Fibroblast of peridontal ligament (primary cell): ENCODE measurements at regions not wholly inside any gene's neighbourhood (a gene's known extent, or its start where the extent isn't known, plus 50 kb on each side); places are given as distances from the start of the nearest gene placed in this dataset.
"Not testable (repeated sequence)": the region's sequence is repeated elsewhere in the genome, so short reads cannot be mapped to it uniquely, and the experiment has no call there.

Experiments used
- DNase-seq: peaks from one replicate; pipeline ENCODE4 v3.0.0-alpha.2; 2010; ENCODE audit errors: extremely low read depth

DNA sequence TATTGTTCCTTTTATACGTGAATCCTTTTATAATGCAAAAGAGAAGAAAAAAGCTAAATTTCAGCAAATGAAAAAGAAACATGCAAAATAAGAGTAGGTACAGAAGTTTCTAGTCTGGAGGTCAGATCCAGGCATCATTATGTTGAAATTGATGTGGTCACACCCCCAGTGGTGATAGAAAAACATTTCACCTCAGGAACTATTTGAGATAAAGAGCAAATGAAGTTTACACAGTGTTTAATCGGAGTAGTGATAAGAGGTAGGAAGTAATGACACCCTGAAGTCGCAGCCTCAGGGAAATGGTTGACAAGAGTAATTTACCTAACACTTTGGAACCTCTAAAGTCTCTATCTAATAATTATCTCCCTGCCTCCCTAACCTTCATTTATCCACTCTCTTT is 536.0 kb upstream of the STEAP1 start:
- no peak for DNase-seq

DNA sequence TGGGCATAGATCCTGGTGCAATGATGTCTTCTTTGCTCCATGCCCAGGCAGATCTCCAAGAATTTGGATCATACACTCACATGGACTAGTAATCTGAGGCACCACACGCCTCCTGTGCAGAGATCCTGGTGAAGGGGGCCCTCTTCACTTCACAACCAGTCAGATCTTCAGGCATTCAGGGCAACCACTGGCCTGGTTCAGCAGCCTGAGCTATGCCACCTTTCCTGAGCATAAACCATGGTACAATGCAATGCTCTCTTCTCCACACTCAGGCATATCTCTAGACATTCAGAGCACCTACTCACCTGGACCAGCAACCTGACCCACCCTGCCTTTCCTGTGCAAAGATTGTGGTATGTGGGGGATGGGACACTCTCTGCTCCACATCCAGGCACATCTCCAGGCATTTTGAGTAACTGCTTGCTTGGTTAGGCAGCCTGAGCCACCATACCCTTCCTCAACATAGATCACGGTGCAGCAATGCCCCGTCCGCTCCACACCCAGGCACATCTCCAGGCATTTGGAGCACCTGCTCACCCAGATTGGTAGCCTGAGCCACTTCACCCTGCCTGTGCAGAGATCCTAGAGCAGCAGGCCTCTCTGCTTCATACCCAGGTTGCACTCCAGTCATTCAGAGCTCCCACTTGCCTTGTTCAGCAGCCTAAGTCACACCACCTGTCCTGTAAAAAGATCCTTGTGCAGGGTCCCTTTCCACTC is 532.2 kb upstream of the STEAP1 start:
- no peak for DNase-seq

DNA sequence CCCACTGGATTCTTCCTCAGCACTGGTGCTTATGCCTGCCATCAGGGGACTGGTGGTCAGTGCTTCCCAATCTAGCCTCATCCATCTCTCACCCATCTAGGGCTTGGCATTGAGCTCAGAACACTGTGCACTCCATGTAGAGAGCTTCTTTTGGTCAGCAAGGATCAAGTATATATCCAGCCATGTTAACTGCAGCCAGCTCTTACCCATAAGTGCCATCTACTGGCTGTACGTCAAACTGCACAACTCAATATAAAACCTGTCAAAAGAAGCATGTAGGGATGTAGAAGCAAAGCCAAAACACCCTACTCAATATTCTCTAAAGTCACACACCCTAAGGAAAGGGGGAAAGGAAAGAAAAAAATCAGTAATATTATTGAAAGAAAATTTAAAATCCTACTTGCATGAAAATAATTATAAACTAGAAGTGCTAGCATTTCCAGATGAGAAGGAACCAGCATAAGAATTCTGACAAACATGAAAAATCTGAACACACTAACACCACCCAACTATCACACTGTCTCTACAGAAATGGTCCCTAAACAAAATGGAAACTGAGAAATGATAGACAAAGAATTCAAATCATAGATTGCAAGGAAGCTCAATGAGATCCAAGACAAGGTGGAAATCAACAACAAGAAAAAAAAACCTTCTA is 531.1 kb upstream of the STEAP1 start:
- peak; percentile 37 for DNase-seq

GRCh38 chr7:89624155-89624554 is 530.1 kb upstream of the STEAP1 start:
- DNase-seq, result not testable (repeated sequence)

- DNase-seq, result no peak
Measured at GRCh38 chr7:89648509-89648908, 505.8 kb upstream of the STEAP1 start.

- DNase-seq, result no peak
Measured at GRCh38 chr7:89655946-89656345, 498.3 kb upstream of the STEAP1 start.

- DNase-seq, result no peak
Measured at GRCh38 chr7:89661876-89662275, 492.4 kb upstream of the STEAP1 start.

GRCh38 chr7:89666136-89666835 is 488.0 kb upstream of the STEAP1 start:
- no peak for DNase-seq

GRCh38 chr7:89680161-89680560 is 474.1 kb upstream of the STEAP1 start:
- DNase-seq, result no peak

- DNase-seq, result no peak
Measured at GRCh38 chr7:89681448-89681847, 472.8 kb upstream of the STEAP1 start.

GRCh38 chr7:89685287-89685686 is 469.0 kb upstream of the STEAP1 start:
- DNase-seq, result no peak

GRCh38 chr7:89687211-89687610 is 467.1 kb upstream of the STEAP1 start:
- no peak for DNase-seq

GRCh38 chr7:89695241-89695640 is 459.0 kb upstream of the STEAP1 start:
- DNase-seq, result no peak

GRCh38 chr7:89714131-89714530 is 440.1 kb upstream of the STEAP1 start:
- no peak for DNase-seq

GRCh38 chr7:89718941-89719340 is 435.3 kb upstream of the STEAP1 start:
- DNase-seq, result not testable (repeated sequence)

GRCh38 chr7:89728481-89728880 is 425.8 kb upstream of the STEAP1 start:
- DNase-seq, result no peak

- DNase-seq, result no peak
Measured at GRCh38 chr7:89731751-89732445, 422.4 kb upstream of the STEAP1 start.

- DNase-seq, result no peak
Measured at GRCh38 chr7:89738549-89738948, 415.7 kb upstream of the STEAP1 start.

GRCh38 chr7:89757910-89758309 is 396.4 kb upstream of the STEAP1 start:
- DNase-seq, result no peak

GRCh38 chr7:89760690-89761089 is 393.6 kb upstream of the STEAP1 start:
- DNase-seq, result no peak

DNA sequence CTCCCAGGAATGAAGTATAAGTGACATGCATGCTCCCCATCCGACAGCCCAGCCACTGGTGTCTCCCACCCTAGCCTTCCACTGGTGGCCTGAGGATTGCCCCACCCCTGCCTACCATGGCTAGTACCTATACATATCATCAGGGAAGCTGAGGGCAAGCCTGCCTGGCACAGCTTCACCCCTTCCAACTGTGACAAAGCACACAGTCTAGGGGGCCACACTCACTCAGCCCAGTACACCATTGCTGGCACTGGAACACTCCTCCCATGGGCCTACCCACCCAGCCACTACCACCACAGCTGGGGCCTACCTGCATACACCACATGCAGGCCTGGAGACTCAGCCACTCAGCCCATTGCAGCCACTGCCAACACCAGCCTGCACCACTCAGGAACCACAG is 393.1 kb upstream of the STEAP1 start:
- no peak for DNase-seq

DNA sequence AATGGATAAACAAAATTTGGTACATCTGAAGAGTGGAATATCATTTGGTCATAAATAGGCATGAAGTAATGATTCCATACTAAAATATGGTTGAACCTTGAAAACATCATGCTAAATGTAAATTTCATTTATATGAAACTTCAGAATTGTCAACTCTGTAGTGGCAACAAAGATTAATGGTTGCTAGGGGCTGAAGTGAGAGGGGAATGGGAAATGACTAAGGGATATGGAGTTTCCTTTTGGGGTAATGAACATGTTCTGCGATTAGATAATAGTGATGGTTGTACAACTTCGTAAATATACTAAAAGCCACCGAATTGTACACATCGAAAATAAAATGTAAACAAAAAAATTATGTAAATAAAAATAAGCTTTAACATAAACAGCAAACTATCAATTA is 384.1 kb upstream of the STEAP1 start:
- no peak for DNase-seq
